Activated naive CD4-positive, alpha-beta T cell treated with anti-CD3 and anti-CD28 coated beads, Interleukin-2, amount 10 ng/mL, durations not matched to agents 7 days and 5 days (primary cell): ENCODE measurements at regions not wholly inside any gene's neighbourhood (a gene's known extent, or its start where the extent isn't known, plus 50 kb on each side); places are given as distances from the start of the nearest gene placed in this dataset.

ENCODE experiments used
- CTCF ChIA-PET: fragments of 350-600 bp; sonication (Branson Sonifier 250); formaldehyde crosslinking; loops from one replicate; lab custom pipeline; 2021; ENCODE audit warnings: antibody characterized with exemption; lab: Charles Lee
- DNase-seq: peaks from one replicate; pipeline ENCODE4 v3.0.0-alpha.2; 2020
- H3K27ac Mint-ChIP-seq: one replicate; pipeline ENCODE4 v1.8.0; 2021; ENCODE audit warnings: mild to moderate bottlenecking, moderate library complexity, mixed read lengths
- H3K27me3 Mint-ChIP-seq: one replicate; pipeline ENCODE4 v1.8.0; 2021; ENCODE audit warnings: mild to moderate bottlenecking, mixed read lengths
- H3K36me3 Mint-ChIP-seq: one replicate; pipeline ENCODE4 v1.8.0; 2021; ENCODE audit warnings: mixed read lengths
- H3K4me1 Mint-ChIP-seq: one replicate; pipeline ENCODE4 v1.8.0; 2021; ENCODE audit warnings: mixed read lengths
- H3K4me3 Mint-ChIP-seq: one replicate; pipeline ENCODE4 v1.8.0; 2021; ENCODE audit warnings: mild to moderate bottlenecking, moderate library complexity, mixed read lengths
- H3K9me3 Mint-ChIP-seq: one replicate; pipeline ENCODE4 v1.8.0; 2021; ENCODE audit warnings: mixed read lengths

DNA sequence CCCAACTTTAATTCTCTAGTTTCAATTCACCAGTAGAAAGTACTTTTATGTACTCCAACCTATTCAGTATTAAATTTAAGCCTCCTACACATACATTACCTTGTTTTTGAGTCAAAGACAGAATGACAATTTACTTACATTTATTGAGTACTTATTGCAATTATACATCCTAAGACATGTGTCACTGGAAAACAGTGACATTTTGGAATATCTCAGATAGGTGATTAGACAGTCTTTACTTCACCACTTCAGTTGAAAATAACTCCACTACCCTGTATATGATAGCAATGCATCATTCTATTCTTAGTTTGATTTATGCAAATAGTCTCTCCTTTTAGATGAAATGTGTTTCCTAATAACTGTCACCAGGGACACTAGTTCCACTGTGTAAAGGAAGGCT is 461.5 kb downstream of the TUSC7 start:
- Mint-ChIP-seq H3K4me1 (no peaks in the 10 kb centered on the region), H3K27ac (no peak overlapping the region), H3K27me3 (no peaks in the 10 kb centered on the region), H3K9me3 (peaks cover 7% of the 10 kb centered on the region), H3K36me3 (no peaks in the 10 kb centered on the region), H3K4me3 (no peak overlapping the region)
- DNase-seq = no peak
- CTCF ChIA-PET = no interaction called here

DNA sequence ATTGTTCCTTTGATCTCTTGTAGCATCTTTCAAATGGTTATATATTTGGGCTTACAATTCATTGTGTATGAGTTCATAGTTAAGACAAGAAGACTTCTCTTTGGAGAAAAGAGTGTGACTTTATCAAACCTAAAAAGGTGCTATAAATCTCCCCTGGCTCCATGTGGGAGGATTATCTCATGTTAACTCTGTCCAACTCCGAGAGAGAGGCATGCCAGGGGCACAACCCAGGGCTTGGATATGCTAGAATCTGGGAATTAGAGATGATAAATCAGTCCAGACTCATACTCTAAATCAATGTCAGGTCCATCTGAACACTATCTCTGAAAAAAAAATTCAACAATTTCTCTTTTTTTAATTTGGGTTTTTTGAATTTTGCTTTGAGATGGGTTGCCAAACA is 462.8 kb downstream of the TUSC7 start:
- Mint-ChIP-seq H3K27ac (no peak overlapping the region), H3K36me3 (no peaks in the 10 kb centered on the region), H3K9me3 (peaks cover 2% of the 10 kb centered on the region), H3K4me1 (no peaks in the 10 kb centered on the region), H3K27me3 (no peaks in the 10 kb centered on the region), H3K4me3 (no peak overlapping the region)
- CTCF ChIA-PET = no interaction called here
- no peak for DNase-seq

DNA sequence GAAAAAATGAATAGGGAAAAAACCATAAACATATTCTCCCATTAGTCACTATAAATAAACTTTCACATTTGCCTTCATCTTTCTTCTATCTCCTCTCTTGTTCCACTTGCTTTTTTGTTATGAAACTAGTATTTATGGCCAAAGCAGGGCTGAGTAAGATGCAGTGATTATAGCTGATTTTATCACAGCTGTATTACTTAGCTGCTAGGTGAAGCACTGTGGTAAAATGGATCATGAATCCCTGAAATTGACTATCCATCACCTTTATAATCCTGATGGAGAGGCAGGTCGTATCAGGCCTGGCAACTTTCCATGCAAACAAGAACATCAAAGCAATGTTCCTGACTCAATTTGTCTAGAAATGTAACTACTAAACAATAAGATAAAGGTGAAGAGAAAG is 471.6 kb downstream of the TUSC7 start:
- no peaks in the 10 kb centered on the region for H3K27me3 Mint-ChIP-seq
- H3K4me3 Mint-ChIP-seq = no peak overlapping the region
- H3K36me3 Mint-ChIP-seq = no peaks in the 10 kb centered on the region
- H3K9me3 Mint-ChIP-seq = no peaks in the 10 kb centered on the region
- CTCF ChIA-PET = no interaction called here
- H3K4me1 Mint-ChIP-seq = no peaks in the 10 kb centered on the region
- no peak overlapping the region for H3K27ac Mint-ChIP-seq
- no peak for DNase-seq

DNA sequence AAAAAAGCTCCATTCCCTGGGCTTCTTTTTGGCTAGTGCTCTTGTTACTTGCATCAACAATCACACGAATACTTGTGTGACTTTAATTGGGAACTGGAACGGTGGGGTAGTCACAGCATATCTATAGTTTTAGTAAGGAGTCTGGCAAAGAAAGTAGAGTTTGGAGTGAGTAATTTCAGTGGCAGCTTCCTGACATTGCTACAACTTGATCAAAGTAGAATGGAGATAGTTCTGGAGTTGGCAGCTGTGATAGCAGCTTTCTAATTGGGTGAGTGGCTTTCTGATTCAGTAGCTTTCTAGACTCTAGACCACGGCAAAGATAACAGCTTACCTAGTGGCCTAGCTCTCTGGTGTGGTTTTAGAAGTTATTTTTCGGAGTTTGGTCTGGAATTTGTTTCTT is 475.0 kb downstream of the TUSC7 start:
- DNase-seq = no peak
- H3K4me3 Mint-ChIP-seq = no peak overlapping the region
- no peaks in the 10 kb centered on the region for H3K27me3 Mint-ChIP-seq
- H3K9me3 Mint-ChIP-seq = no peaks in the 10 kb centered on the region
- H3K36me3 Mint-ChIP-seq = no peaks in the 10 kb centered on the region
- H3K4me1 Mint-ChIP-seq = no peaks in the 10 kb centered on the region
- CTCF ChIA-PET = interaction anchor here (1.2 kb wide), 1 partner anchor 13 kb away, joined by 3 read pairs; no protein-coding TSS in a partner anchor
- H3K27ac Mint-ChIP-seq = no peak overlapping the region

DNA sequence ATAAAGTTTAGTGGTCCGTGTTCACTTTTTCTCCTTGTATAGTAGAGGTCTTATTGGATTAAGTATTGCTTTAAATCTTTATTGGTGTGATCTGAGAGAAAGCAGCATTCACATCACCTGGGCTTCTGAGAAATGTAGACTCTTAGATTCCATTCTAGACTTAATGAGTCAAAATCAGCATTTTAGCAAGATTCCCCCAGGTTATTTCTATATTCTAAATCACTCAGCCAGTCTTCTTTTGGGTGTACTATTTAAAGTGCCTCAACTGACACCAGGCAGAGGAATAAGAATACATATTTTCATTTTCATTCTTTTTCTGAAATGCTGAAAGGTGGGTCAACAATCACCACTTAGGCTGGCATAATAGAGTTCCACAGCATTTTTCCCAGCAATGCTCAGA is 481.7 kb downstream of the TUSC7 start:
- no peak overlapping the region for H3K27ac Mint-ChIP-seq

DNA sequence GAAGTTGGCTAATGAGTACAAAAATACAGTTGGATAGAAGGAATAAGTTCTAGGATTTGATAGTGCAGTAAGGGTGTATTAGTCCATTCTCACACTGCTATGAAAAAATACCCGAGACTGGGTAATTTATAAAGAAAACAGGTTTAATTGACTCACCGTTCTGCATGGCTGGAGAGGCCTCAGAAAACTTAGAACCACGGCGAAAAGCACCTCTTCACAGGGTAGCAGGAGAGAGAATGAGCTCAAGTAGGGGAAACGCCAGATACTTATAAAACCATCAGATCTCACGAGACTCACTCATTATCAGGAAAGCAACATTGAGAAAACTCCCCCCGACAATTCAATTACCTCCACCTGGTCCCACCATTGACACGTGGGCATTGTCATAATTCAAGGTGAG is 483.3 kb downstream of the TUSC7 start:
- no peak for DNase-seq
- Mint-ChIP-seq H3K4me3 (no peak overlapping the region), H3K27ac (no peak overlapping the region), H3K9me3 (no peaks in the 10 kb centered on the region), H3K36me3 (no peaks in the 10 kb centered on the region), H3K27me3 (no peaks in the 10 kb centered on the region), H3K4me1 (no peaks in the 10 kb centered on the region)
- CTCF ChIA-PET = no interaction called here

More for the DNA sequence above, 481.7 kb downstream of the TUSC7 start:
- H3K27me3 Mint-ChIP-seq = no peaks in the 10 kb centered on the region
- DNase-seq = no peak
- no peaks in the 10 kb centered on the region for H3K4me1 Mint-ChIP-seq
- H3K36me3 Mint-ChIP-seq = no peaks in the 10 kb centered on the region
- CTCF ChIA-PET = no interaction called here
- H3K4me3 Mint-ChIP-seq = no peak overlapping the region
- H3K9me3 Mint-ChIP-seq = no peaks in the 10 kb centered on the region

DNA sequence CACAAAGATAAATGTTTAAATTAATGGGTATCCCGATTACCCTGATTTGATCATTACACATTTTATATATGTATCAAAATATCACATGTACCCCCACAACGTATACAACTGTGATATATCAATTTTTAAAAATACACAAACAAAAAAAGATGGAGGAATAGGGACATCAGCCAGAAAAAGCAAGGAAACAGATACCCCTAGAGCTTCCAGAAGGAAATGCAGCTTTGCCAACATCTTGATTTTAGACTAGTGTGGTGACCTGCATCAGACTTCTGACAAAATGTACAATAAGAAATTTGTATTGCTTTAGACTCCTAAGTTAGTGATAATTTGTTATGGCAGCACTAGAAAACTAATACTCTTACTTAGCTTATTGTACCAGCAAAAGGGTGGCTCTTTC is 483.8 kb downstream of the TUSC7 start:
- no peaks in the 10 kb centered on the region for H3K9me3 Mint-ChIP-seq
- DNase-seq = no peak
- no peaks in the 10 kb centered on the region for H3K36me3 Mint-ChIP-seq
- CTCF ChIA-PET = no interaction called here
- no peaks in the 10 kb centered on the region for H3K27me3 Mint-ChIP-seq
- no peaks in the 10 kb centered on the region for H3K4me1 Mint-ChIP-seq
- H3K27ac Mint-ChIP-seq = no peak overlapping the region
- no peak overlapping the region for H3K4me3 Mint-ChIP-seq

DNA sequence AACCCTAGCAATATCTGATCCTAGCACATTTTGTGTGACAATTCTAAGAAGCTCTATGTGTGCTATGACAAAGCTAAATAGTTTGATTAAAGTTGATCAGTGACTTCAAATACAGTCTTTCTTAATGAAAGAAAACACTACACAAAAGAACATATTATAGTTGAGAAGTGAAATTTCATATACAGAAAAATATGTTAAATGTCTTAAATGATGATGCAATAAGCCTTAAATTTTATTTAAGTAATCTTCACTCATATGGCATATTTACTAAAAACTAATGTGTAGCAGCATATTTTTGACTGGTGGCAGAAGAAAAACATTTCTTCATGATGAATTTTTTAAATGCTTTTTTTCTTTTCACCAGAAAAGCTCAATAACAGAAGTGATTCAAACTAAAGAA is 485.5 kb downstream of the TUSC7 start:
- DNase-seq = no peak
- H3K9me3 Mint-ChIP-seq = no peaks in the 10 kb centered on the region
- no peaks in the 10 kb centered on the region for H3K27me3 Mint-ChIP-seq
- no peak overlapping the region for H3K27ac Mint-ChIP-seq
- H3K4me1 Mint-ChIP-seq = no peaks in the 10 kb centered on the region
- H3K36me3 Mint-ChIP-seq = no peaks in the 10 kb centered on the region
- no peak overlapping the region for H3K4me3 Mint-ChIP-seq
- CTCF ChIA-PET = no interaction called here

DNA sequence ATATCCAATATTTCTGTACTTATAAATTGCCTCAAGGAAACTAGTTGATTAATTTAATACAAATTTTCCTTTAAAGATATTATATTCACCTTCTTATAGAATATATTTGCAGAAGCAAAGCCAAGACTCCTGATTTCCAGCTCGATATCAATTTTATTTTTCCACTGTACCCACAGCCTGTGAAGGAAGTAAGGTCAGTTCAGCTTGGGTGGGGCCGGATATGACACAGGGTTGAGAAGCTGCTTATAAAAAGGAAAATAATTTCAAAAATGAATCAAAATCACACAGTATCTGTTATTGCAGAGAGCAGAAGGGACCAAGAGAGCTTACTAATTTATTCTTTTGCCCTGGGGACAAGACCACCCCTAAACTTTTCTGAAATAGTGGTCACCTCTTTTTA is 491.4 kb downstream of the TUSC7 start:
- H3K9me3 Mint-ChIP-seq = no peaks in the 10 kb centered on the region
- no peaks in the 10 kb centered on the region for H3K36me3 Mint-ChIP-seq
- H3K4me3 Mint-ChIP-seq = no peak overlapping the region
- H3K27me3 Mint-ChIP-seq = no peaks in the 10 kb centered on the region
- no peak for DNase-seq
- CTCF ChIA-PET = no interaction called here
- no peaks in the 10 kb centered on the region for H3K4me1 Mint-ChIP-seq
- H3K27ac Mint-ChIP-seq = no peak overlapping the region

DNA sequence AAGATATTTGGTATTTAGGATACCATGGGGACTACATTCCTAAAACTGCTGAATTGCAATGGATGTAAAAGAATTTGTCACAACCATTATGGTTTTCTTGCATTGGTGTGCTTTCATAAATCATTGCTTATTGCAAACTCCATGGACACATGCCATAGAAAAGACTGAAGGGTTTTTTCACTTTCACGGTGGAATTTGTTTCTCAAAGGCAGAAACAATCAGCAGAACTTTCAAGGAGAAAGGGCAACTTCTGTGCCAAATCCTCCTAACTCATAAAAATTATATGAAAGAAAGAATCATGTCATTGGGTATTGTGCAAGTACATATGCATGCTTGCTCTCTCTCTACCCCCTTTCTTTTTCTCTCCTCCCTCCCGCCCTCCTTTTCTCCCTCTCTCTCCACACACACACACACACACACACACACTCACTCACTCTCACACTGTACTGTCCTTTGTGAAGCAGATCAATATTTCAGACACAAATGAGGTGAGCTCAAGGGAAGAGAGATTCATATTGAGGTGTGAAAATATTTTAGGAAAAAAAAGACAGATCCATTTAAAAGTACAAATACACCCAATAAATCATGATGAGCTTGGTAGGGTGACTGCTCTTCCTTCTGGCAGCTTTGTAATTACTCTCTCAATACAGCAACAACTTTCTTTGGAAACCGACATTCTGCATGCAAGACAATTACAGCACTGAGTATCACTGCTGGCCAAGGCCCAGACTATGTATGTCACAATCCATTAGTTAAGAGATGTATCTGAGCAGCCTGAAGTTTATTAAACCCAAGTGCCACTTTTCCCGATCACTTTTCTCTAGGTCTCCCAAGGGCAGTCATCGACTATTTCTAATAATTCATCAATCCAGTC is 492.6 kb downstream of the TUSC7 start:
- no peaks in the 10 kb centered on the region for H3K36me3 Mint-ChIP-seq
- H3K27me3 Mint-ChIP-seq = no peaks in the 10 kb centered on the region
- H3K27ac Mint-ChIP-seq = no peak overlapping the region
- no peak for DNase-seq
- no peaks in the 10 kb centered on the region for H3K9me3 Mint-ChIP-seq
- no peaks in the 10 kb centered on the region for H3K4me1 Mint-ChIP-seq
- CTCF ChIA-PET = no interaction called here
- no peak overlapping the region for H3K4me3 Mint-ChIP-seq

DNA sequence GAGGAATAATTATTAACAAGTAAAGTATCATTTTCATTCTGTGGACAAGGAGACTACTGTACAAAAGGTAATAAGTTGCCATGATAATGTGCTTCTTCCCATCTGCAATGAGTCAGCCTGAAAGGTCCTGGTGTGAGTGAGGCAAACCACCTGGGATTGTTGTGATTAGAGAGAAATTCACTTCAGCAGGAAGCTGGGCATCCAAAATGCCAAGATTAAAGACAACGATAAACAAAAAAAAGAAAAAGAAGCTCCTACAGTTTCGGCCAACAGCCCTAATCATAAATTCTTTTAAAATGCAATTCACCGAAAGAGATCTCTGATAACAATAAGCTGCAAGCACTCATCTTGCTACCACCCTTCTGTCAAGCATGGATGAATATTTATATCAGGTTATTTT is 507.8 kb downstream of the TUSC7 start:
- H3K27ac Mint-ChIP-seq = no peak overlapping the region
- H3K27me3 Mint-ChIP-seq = no peaks in the 10 kb centered on the region
- H3K36me3 Mint-ChIP-seq = no peaks in the 10 kb centered on the region
- DNase-seq = no peak
- H3K4me3 Mint-ChIP-seq = no peak overlapping the region
- CTCF ChIA-PET = no interaction called here
- peaks cover 4% of the 10 kb centered on the region for H3K9me3 Mint-ChIP-seq
- H3K4me1 Mint-ChIP-seq = no peaks in the 10 kb centered on the region

DNA sequence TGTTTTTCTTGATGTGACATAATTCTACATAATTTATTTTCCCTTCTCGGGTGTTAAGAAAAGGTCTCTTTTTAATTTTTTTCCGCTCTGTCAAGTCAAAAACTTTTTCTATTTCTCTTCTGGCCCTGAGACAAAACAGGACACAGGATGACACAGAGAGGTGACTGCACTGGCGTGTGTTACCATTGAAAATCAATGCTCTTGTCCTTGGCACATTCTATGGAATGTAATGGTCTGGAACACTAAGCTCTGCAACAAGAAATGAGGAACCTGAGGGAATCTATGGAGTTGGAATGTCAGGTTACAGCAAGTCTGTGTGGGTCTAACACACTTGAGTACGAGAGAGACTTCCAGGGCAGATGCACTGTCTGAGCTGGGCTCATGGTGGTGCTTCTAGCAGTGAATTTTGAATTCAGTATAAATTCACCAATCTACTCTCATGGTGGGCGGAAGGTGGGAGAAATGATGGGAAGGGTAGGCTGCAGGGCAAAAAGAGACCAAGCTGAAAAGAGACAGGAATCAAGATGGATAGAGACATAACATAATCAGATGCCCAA is 508.3 kb downstream of the TUSC7 start:
- no peaks in the 10 kb centered on the region for H3K4me1 Mint-ChIP-seq
- H3K9me3 Mint-ChIP-seq = peaks cover 4% of the 10 kb centered on the region
- H3K27me3 Mint-ChIP-seq = no peaks in the 10 kb centered on the region
- no peak overlapping the region for H3K4me3 Mint-ChIP-seq
- DNase-seq = no peak
- no peak overlapping the region for H3K27ac Mint-ChIP-seq
- CTCF ChIA-PET = no interaction called here
- H3K36me3 Mint-ChIP-seq = no peaks in the 10 kb centered on the region

DNA sequence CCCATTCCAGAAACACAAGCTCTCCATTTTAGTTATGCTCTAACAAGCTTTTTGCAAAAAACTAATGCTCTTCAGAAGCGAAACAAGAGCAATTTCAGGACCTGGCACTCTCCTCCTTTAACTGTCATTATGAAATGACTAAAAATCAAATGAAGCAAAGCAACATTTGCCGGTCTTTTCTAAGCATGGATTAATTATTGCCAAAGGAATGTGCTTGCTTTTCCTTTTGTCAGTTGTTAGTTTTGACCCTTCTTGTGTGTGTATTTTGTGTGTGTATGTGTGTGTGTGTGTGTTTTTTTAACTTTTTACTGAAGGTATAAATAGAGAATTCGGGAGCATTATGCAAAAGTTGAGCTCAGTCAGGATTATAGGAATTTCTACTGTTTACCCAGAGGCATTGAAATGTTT is 509.1 kb downstream of the TUSC7 start:
- H3K4me1 Mint-ChIP-seq = no peaks in the 10 kb centered on the region
- no peak overlapping the region for H3K27ac Mint-ChIP-seq
- peaks cover 4% of the 10 kb centered on the region for H3K9me3 Mint-ChIP-seq
- H3K4me3 Mint-ChIP-seq = no peak overlapping the region
- no peaks in the 10 kb centered on the region for H3K36me3 Mint-ChIP-seq
- CTCF ChIA-PET = interaction anchor here (0.7 kb wide), 1 partner anchor 42 kb away, joined by 3 read pairs; no protein-coding TSS in a partner anchor
- H3K27me3 Mint-ChIP-seq = no peaks in the 10 kb centered on the region
- no peak for DNase-seq

DNA sequence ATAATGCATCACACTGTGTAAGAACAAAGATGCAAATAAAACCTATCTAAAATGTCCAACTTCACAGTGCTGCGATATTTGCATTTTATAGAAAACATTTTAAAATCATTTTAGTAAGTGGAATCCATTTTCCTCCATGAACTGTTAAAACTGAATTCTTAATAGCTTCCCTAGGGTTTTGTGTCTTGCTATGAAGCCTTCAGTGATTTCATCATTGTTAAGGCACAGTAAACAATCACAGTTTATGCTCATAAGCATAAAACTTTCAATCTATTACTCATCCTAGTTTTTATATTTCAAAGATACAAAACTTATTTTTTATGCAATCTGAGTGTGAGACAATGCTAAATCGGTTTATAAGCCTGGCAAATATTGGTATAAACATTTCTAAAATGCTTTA is 509.7 kb downstream of the TUSC7 start:
- CTCF ChIA-PET = interaction anchor here (0.7 kb wide), 1 partner anchor 43 kb away, joined by 3 read pairs; no protein-coding TSS in a partner anchor
- Mint-ChIP-seq H3K27me3 (no peaks in the 10 kb centered on the region), H3K4me1 (no peaks in the 10 kb centered on the region), H3K27ac (no peak overlapping the region), H3K9me3 (peaks cover 4% of the 10 kb centered on the region), H3K36me3 (no peaks in the 10 kb centered on the region), H3K4me3 (no peak overlapping the region)
- DNase-seq = no peak

DNA sequence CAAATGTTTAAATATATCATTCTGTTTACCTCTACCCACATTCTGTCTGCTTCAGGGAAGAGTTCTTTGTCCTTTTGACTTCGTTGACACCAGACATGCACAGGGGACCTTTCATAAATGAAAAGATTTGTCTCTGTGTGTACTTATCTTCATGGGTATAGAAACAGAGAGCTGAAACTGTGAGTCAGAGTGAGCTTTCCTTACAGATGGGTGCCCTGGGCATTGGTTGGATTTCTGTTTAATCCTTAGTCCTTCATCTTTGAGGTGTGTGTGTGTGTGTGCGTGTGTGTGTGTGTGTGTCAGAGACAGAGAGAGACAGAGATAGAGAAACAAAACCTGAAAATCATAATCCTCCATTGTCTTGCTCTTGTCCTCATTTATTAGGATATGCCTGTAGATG is 517.4 kb downstream of the TUSC7 start:
- H3K27me3 Mint-ChIP-seq = no peaks in the 10 kb centered on the region
- CTCF ChIA-PET = no interaction called here
- no peaks in the 10 kb centered on the region for H3K36me3 Mint-ChIP-seq
- H3K4me3 Mint-ChIP-seq = no peak overlapping the region
- DNase-seq = no peak
- H3K4me1 Mint-ChIP-seq = no peaks in the 10 kb centered on the region
- no peak overlapping the region for H3K27ac Mint-ChIP-seq
- peaks cover 6% of the 10 kb centered on the region for H3K9me3 Mint-ChIP-seq
